ENCODE measurements at regions not wholly inside any gene's neighbourhood (a gene's known extent, or its start where the extent isn't known, plus 50 kb on each side); places are given as distances from the start of the nearest gene placed in this dataset.

GRCh38 chr20:59429396-59429795 is 129.0 kb downstream of the EDN3 start:
- Histone ChIP-seq H3K27ac (ENCODE audit: low read depth, low read length, poor library complexity, severe bottlenecking) (no peak overlapping the region), H3K36me3 (ENCODE audit: insufficient read depth, low read length) (no peaks in the 10 kb centered on the region), H3K4me1 (ENCODE audit: insufficient read depth, low read length, poor library complexity, severe bottlenecking) (no peaks in the 10 kb centered on the region), H3K9me3 (ENCODE audit: low read length) (no peaks in the 10 kb centered on the region), H3K9me2 (ENCODE audit: insufficient read depth, low read length) (no peaks in the 10 kb centered on the region), H4K20me1 (ENCODE audit: insufficient read depth, low read length) (no peaks in the 10 kb centered on the region), H3K79me2 (ENCODE audit: insufficient read depth, low read depth, low read length) (no peaks in the 10 kb centered on the region), H3K4me2 (ENCODE audit: low read length) (no peak overlapping the region), H2AFZ (ENCODE audit: low read length) (no peak overlapping the region), H3K4me3 (ENCODE audit: low read depth, low read length, poor library complexity, severe bottlenecking) (no peak overlapping the region)
- BruUV-seq (replicated peaks), result no TSS peak
- no peak for DNase-seq (ENCODE audit: low spot score)
- intact Hi-C loops (cut with micrococcal nuclease; ENCODE audit: unreplicated experiment), result no loop called here
- POLR2A ChIA-PET, result no interaction called here
- TF ChIP-seq EZH2phosphoT487 (IDR thresholded peaks at IDR 0.05; ENCODE audit: borderline replicate concordance, low read depth, low read length) (no peak), CTCF (conservative IDR thresholded peaks at IDR 0.05; ENCODE audit: low read length) (no peak)
- CTCF ChIA-PET (ENCODE audit: unreplicated experiment), result no interaction called here

GRCh38 chr20:59431014-59431413 is 130.6 kb downstream of the EDN3 start:
- no peaks in the 10 kb centered on the region for H3K79me2 ChIP-seq (ENCODE audit: insufficient read depth, low read depth, low read length)
- no peaks in the 10 kb centered on the region for H3K4me1 ChIP-seq (ENCODE audit: insufficient read depth, low read length, poor library complexity, severe bottlenecking)
- intact Hi-C loops (cut with micrococcal nuclease; ENCODE audit: unreplicated experiment), result no loop called here
- no TSS peak for BruUV-seq (replicated peaks)
- no peak for DNase-seq (ENCODE audit: low spot score)
- ChIA-PET POLR2A (no interaction called here), CTCF (ENCODE audit: unreplicated experiment) (no interaction called here)
- TF ChIP-seq CTCF (conservative IDR thresholded peaks at IDR 0.05; ENCODE audit: low read length) (no peak), EZH2phosphoT487 (IDR thresholded peaks at IDR 0.05; ENCODE audit: borderline replicate concordance, low read depth, low read length) (no peak)
- no peaks in the 10 kb centered on the region for H3K9me2 ChIP-seq (ENCODE audit: insufficient read depth, low read length)
- no peaks in the 10 kb centered on the region for H4K20me1 ChIP-seq (ENCODE audit: insufficient read depth, low read length)
- H3K9me3 ChIP-seq (ENCODE audit: low read length), result no peaks in the 10 kb centered on the region
- no peak overlapping the region for H3K4me3 ChIP-seq (ENCODE audit: low read depth, low read length, poor library complexity, severe bottlenecking)
- no peak overlapping the region for H3K4me2 ChIP-seq (ENCODE audit: low read length)
- no peak overlapping the region for H2AFZ ChIP-seq (ENCODE audit: low read length)
- H3K27ac ChIP-seq (ENCODE audit: low read depth, low read length, poor library complexity, severe bottlenecking), result no peak overlapping the region
- H3K36me3 ChIP-seq (ENCODE audit: insufficient read depth, low read length), result no peaks in the 10 kb centered on the region

GRCh38 chr20:59434960-59435359 is 134.5 kb downstream of the EDN3 start:
- H4K20me1 ChIP-seq (ENCODE audit: insufficient read depth, low read length), result no peaks in the 10 kb centered on the region
- no peak for TF ChIP-seq EZH2phosphoT487 (IDR thresholded peaks at IDR 0.05; ENCODE audit: borderline replicate concordance, low read depth, low read length)
- no peak for TF ChIP-seq CTCF (conservative IDR thresholded peaks at IDR 0.05; ENCODE audit: low read length)
- ChIA-PET POLR2A (no interaction called here), CTCF (ENCODE audit: unreplicated experiment) (no interaction called here)
- no peaks in the 10 kb centered on the region for H3K4me1 ChIP-seq (ENCODE audit: insufficient read depth, low read length, poor library complexity, severe bottlenecking)
- no peak overlapping the region for H3K4me3 ChIP-seq (ENCODE audit: low read depth, low read length, poor library complexity, severe bottlenecking)
- H3K9me2 ChIP-seq (ENCODE audit: insufficient read depth, low read length), result no peaks in the 10 kb centered on the region
- no peak overlapping the region for H2AFZ ChIP-seq (ENCODE audit: low read length)
- no peaks in the 10 kb centered on the region for H3K9me3 ChIP-seq (ENCODE audit: low read length)
- no peak overlapping the region for H3K4me2 ChIP-seq (ENCODE audit: low read length)
- no peak overlapping the region for H3K27ac ChIP-seq (ENCODE audit: low read depth, low read length, poor library complexity, severe bottlenecking)
- no peaks in the 10 kb centered on the region for H3K36me3 ChIP-seq (ENCODE audit: insufficient read depth, low read length)
- DNase-seq (ENCODE audit: low spot score), result no peak
- no TSS peak for BruUV-seq (replicated peaks)
- intact Hi-C loops (cut with micrococcal nuclease; ENCODE audit: unreplicated experiment), result no loop called here
- no peaks in the 10 kb centered on the region for H3K79me2 ChIP-seq (ENCODE audit: insufficient read depth, low read depth, low read length)

Measured in OCI-LY7 (cell line).